DOHH2 (cell line): ENCODE measurements at regions not wholly inside any gene's neighbourhood (a gene's known extent, or its start where the extent isn't known, plus 50 kb on each side); places are given as distances from the start of the nearest gene placed in this dataset.

Experiments
- EZH2phosphoT487 ChIP-seq: fragments of 200-600 bp; sonication (generic); IDR thresholded peaks from 2 replicates; pipeline ENCODE4 v1.6.1; 2017; ENCODE audit warnings: borderline replicate concordance, mild to moderate bottlenecking, antibody characterized with exemption, low read length, moderate library complexity, mixed read lengths
- TF ChIP-seq, protein P1 (sequence below): fragments of 200-600 bp; sonication (generic); IDR thresholded peaks from one replicate; pipeline ENCODE4 v1.5.1; 2014; ENCODE audit warnings: antibody characterized with exemption, mild to moderate bottlenecking, low read depth, low read length; ENCODE audit not compliant: poor library complexity, severe bottlenecking

DNA sequence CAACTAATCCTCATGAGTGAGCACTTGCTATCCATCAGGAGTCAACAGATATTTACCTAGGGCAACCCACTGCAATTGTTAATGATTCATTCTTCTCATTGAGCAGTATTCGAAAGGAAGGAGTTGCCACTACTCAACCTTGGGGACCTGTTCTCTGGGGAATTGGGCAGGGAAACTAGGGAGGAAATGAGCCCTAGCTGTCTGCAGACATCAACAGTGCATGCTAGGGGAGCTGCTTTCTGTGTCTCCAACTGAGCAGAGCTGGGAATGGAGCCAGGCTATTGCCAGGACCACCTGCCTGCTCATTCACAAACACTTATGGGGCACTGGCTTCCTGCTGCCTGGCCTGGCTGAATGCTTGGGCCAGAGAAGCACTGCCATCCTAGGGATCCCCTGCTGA is 183.4 kb downstream of the TMEM38B start:
- TF ChIP-seq, protein P1, sequence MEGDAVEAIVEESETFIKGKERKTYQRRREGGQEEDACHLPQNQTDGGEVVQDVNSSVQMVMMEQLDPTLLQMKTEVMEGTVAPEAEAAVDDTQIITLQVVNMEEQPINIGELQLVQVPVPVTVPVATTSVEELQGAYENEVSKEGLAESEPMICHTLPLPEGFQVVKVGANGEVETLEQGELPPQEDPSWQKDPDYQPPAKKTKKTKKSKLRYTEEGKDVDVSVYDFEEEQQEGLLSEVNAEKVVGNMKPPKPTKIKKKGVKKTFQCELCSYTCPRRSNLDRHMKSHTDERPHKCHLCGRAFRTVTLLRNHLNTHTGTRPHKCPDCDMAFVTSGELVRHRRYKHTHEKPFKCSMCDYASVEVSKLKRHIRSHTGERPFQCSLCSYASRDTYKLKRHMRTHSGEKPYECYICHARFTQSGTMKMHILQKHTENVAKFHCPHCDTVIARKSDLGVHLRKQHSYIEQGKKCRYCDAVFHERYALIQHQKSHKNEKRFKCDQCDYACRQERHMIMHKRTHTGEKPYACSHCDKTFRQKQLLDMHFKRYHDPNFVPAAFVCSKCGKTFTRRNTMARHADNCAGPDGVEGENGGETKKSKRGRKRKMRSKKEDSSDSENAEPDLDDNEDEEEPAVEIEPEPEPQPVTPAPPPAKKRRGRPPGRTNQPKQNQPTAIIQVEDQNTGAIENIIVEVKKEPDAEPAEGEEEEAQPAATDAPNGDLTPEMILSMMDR = no peak
- TF ChIP-seq EZH2phosphoT487 = no peak
